LHCN-M2 (cell line): ENCODE measurements at regions not wholly inside any gene's neighbourhood (a gene's known extent, or its start where the extent isn't known, plus 50 kb on each side); places are given as distances from the start of the nearest gene placed in this dataset.
A peak's percentile ranks its signal among the peaks of the same experiment; 100 is the strongest.
"Not testable (repeated sequence)": the region's sequence is repeated elsewhere in the genome, so short reads cannot be mapped to it uniquely, and the experiment has no call there.

ENCODE experiments used
- DNase-seq: peaks from one replicate; pipeline ENCODE4 v3.0.0-alpha.2; 2012; ENCODE audit warnings: low read depth

DNA sequence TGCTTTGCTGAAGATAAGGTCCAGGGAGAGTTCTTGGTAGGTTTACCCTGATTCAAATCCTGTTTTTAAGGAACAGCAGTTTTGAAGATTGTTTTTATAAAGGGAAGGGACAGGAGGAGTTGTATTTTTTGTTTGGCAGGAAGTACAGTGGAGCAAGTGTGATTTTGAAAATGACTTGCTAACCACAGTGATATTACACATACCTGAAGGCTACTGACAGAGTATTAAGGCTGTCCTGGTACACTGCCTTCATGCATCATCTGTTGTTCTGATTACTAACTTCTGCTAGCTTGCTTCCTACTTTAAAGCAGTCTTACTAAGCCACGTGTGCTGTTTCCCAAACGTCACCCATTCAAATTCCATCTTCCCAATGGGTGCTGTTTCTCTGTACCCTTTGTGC lies 559.5 kb upstream of the SGCD start:
- DNase-seq, result no peak

- DNase-seq, result no peak
Observed at GRCh38 chr5:155768332-155768731, 558.6 kb upstream of the SGCD start.

GRCh38 chr5:155772009-155772662 lies 554.8 kb upstream of the SGCD start:
- no peak for DNase-seq

- no peak for DNase-seq
Observed at GRCh38 chr5:155773680-155774079, 553.3 kb upstream of the SGCD start.

DNA sequence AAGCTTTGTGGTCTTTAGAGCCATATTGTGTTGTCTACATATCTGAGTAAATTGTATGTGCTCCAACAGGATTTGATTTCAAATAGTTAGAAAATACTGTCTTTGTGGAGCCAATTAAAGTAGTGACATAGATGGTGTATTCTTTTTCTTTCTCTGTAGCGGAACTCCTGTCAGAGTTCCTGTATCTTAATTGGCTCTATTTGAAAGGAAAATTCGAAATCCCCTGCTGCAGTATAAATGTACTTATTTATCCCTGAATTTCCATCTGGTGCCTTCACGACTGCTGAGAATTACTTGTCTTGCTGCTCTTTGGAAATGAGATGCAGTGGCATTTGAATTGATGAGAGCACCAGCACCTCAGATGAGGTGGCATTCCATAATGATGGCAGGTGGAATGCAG lies 546.7 kb upstream of the SGCD start:
- no peak for DNase-seq

DNA sequence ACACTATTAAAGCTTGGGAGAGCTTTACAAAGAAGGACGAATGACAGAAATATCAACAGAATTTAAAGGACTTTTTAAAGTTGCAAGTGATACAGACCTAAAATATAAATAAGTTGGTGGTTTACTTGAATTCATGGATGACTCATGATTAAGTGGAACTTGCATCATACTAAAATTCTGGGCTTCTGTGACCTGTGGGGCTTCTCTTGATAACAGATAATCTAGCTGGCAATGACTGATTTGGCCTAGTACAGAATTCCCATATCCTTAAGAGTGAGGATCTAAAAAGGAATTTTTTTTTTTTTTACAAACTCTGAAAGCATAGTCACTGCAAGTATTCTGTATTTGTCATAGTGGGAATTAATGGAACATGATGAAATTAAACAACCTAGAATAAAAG lies 543.7 kb upstream of the SGCD start:
- DNase-seq, result no peak

- no peak for DNase-seq
Observed at GRCh38 chr5:155783791-155784190, 543.2 kb upstream of the SGCD start.

DNA sequence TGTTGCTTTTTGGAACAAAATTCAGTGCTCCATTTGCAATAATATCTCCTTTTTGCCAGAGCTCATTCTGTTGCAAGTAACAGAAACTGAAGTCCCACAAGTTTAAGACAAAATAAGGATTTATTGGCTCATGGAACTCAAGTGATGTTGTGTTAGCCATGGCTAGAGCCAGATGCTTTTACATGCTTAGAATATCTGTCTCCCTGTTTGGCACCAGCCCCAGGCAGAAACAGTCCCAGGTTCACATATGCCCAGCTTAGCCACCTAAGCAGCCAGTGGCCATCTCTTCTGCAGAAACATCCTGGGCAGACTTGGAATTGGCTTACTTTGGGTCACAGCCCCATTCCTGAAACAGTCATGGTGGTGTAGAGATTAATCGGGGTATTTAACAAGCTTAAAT lies 540.9 kb upstream of the SGCD start:
- DNase-seq, result no peak

DNA sequence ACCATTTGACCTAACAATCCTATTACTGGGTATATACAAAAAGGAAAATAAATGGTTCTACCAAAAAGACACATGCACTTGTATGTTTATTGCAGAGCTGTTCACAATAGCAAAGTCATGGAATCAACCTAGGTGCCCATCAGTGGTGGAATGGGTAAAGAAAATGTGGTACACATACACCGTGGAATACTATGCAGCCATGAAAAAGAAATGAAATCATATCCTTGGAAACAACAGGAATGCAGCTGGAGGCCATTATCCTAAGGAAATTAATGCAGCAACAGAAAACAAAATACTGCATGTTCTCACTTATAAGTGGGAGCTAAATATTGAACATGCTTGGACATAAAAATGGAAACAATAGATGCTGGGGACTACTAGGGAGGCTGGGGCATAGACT lies 534.1 kb upstream of the SGCD start:
- no peak for DNase-seq

DNA sequence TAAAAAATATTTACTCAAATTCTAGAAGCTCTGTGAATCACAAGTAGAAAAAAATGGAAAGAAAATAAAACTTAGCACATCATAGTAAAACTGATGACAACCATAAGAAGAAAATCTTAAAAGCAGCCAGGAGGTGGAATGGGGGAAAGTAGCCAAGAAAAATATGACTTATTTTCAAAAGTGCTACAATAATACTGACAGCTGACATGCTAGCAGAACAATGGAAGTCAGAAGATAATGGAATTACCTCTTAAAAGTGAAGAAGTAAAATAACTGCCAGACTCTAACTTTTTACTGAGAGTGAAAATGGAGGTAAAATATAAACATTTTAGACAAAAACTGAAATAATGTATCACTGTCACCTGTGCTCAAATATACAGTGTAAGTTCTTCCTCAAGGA lies 532.2 kb upstream of the SGCD start:
- peak; percentile 1 for DNase-seq

- no peak for DNase-seq
Observed at GRCh38 chr5:155799308-155799707, 527.7 kb upstream of the SGCD start.

GRCh38 chr5:155807884-155808576 lies 518.9 kb upstream of the SGCD start:
- no peak for DNase-seq

GRCh38 chr5:155815248-155815647 lies 511.7 kb upstream of the SGCD start:
- no peak for DNase-seq

GRCh38 chr5:155822177-155822576 lies 504.8 kb upstream of the SGCD start:
- no peak for DNase-seq

DNA sequence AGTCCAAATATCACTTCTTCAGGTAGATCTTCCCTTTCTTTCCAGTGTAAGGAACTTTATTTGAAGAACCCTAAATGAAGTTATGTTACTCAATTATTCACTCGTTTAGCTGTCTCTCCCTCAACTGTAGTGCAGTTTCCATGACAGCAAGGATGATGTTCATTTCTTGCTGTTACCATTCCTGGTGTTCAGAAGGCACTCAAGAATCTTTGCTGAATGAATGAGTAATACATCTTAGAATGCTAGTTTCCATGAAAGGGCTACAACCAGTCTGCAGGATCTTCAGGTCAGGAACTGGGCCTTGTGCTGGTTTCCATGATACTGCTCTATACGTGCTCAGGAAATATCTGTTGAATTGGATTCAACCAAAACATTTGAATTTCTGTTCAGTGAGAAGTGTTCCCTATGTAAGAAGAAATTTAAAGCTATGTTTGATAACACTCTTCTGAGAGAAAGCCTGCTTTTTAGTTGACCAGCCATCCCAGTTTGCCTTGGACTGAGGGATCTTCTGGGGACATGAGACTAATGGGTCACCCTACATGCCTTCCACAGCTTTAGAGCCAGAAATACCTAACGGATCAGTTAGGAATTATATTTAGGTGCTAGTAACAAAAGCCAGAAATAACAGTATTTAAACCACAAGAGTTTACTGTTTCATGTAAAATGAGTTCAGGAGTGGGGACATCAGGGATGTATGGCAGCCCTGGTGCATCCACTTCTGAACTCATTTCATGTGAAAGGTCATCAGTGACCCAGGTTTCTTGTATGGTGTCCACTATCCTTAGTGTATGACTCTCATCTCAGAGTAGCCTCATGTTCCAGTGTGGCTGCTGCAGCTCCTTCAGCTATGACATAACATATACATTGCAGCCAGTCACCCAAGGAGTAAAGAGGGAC lies 500.1 kb upstream of the SGCD start:
- no peak for DNase-seq

- not testable (repeated sequence) for DNase-seq
Observed at GRCh38 chr5:155827508-155827815, 499.5 kb upstream of the SGCD start.

DNA sequence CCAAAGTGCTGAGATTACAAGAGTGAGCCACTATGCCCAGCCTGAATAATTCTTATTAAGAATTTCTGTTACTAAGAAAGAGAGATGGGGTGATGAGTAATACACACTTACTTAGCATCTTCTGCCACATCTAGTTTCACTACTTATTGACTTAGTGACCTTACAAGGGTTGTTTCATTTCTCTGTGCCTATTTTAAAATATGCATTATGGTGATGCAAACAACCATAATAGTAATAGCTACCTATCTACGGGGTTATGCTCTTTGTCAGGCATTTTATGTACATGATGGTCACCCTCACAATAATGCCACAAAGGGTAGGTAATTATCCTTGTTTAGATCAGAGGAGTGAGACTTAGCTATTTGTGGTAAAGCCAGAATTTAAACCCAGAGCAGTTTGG lies 499.0 kb upstream of the SGCD start:
- no peak for DNase-seq

DNA sequence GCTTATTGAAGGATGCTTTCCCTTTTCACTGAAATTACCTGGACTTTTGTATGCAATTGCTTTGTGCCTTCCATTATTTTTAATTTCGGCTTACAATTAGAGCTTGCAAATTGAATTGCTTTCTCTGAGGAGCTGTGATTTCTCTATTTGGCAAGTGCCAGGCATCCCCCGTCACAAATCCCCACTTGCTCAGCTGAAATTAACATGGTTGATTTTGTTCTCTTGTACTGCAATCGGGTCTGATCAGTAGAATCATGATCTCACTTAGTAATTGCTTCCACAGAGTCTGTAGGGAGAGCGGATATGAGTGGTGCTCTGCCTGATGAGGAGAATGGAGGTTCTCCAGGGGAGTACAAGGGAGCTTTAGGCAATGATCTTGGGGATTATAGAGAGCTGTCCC lies 495.5 kb upstream of the SGCD start:
- no peak for DNase-seq

DNA sequence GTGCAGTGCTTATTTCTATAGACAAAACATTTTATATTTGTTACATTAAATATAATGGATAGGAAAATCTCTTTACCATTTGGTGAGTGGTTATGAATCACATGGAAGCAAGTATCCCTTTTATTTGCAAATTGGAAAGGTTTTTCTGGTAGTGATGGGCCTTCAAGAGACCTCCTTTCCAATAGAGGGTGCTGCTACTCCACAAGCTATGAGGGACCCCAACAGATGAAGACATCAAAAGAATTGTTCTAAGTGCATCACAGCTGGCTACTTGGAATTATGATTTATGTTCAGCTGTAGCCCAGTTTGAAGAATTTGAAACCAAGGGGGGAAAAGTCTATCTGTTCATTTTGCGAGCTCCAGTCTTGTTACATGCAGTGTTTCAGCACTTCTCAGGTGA lies 493.7 kb upstream of the SGCD start:
- DNase-seq, result no peak

GRCh38 chr5:155834271-155834975 lies 492.5 kb upstream of the SGCD start:
- no peak for DNase-seq

- DNase-seq, result no peak
Observed at GRCh38 chr5:155836089-155836803, 490.7 kb upstream of the SGCD start.

GRCh38 chr5:155838394-155838793 lies 488.6 kb upstream of the SGCD start:
- no peak for DNase-seq
